Hepatocyte (in vitro differentiated cells): ENCODE measurements at regions not wholly inside any gene's neighbourhood (a gene's known extent, or its start where the extent isn't known, plus 50 kb on each side); places are given as distances from the start of the nearest gene placed in this dataset.

Experiments
- DNase-seq: peaks from one replicate; pipeline ENCODE4 v3.0.0-alpha.2; 2016; ENCODE audit warnings: low spot score
- H2AFZ ChIP-seq: fragments of 200-600 bp; sonication (generic); 2 replicates; pipeline ENCODE4 v1.6.0; 2016; ENCODE audit warnings: antibody characterized with exemption, mild to moderate bottlenecking
- H3K27ac ChIP-seq: fragments of 200-600 bp; sonication (generic); 2 replicates; pipeline ENCODE4 v1.5.1; 2016; ENCODE audit warnings: mild to moderate bottlenecking
- H3K27me3 ChIP-seq: fragments of 200-600 bp; sonication (generic); 2 replicates; pipeline ENCODE4 v1.6.1; 2016
- H3K36me3 ChIP-seq: fragments of 200-600 bp; sonication (generic); replicated peaks from 2 replicates; pipeline ENCODE4 v1.5.1; 2016; ENCODE audit warnings: low read depth; ENCODE audit not compliant: insufficient read depth
- H3K4me1 ChIP-seq: fragments of 200-600 bp; sonication (generic); 2 replicates; pipeline ENCODE4 v1.5.1; 2016; ENCODE audit warnings: mild to moderate bottlenecking, moderate library complexity; ENCODE audit not compliant: insufficient read depth
- H3K4me2 ChIP-seq: fragments of 200-600 bp; sonication (generic); 2 replicates; pipeline ENCODE4 v1.6.0; 2016
- H3K4me3 ChIP-seq: fragments of 200-600 bp; sonication (generic); 2 replicates; pipeline ENCODE4 v1.5.1; 2016; ENCODE audit warnings: mild to moderate bottlenecking
- H3K79me2 ChIP-seq: fragments of 200-600 bp; sonication (generic); 2 replicates; pipeline ENCODE4 v1.6.0; 2017; ENCODE audit warnings: mild to moderate bottlenecking
- H3K9me2 ChIP-seq: fragments of 200-600 bp; sonication (generic); replicated peaks from 2 replicates; pipeline ENCODE4 v1.6.0; 2017; ENCODE audit warnings: mild to moderate bottlenecking; ENCODE audit not compliant: insufficient read depth
- H3K9me3 ChIP-seq: fragments of 200-600 bp; sonication (generic); 2 replicates; pipeline ENCODE4 v1.5.1; 2016; ENCODE audit warnings: low read depth, mild to moderate bottlenecking
- H4K20me1 ChIP-seq: fragments of 200-600 bp; sonication (generic); 2 replicates; pipeline ENCODE4 v1.6.0; 2016; ENCODE audit warnings: mild to moderate bottlenecking; ENCODE audit not compliant: insufficient read depth, poor library complexity, severe bottlenecking
- CTCF ChIP-seq: fragments of 200-600 bp; sonication (generic); IDR thresholded peaks from 2 replicates; pipeline ENCODE4 v1.5.1; 2016; ENCODE audit warnings: antibody characterized with exemption, mild to moderate bottlenecking; ENCODE audit not compliant: poor library complexity
- EZH2 ChIP-seq: fragments of 200-600 bp; sonication (generic); IDR thresholded peaks from 2 replicates; pipeline ENCODE4 v1.6.1; 2016; ENCODE audit warnings: antibody characterized with exemption, mild to moderate bottlenecking, borderline replicate concordance
- EZH2phosphoT487 ChIP-seq: fragments of 200-600 bp; sonication (generic); IDR thresholded peaks from one replicate; pipeline ENCODE4 v1.6.1; 2018; ENCODE audit warnings: antibody characterized with exemption, mild to moderate bottlenecking, low read depth, moderate library complexity; ENCODE audit not compliant: unreplicated experiment, severe bottlenecking
- WGBS: methylation state at CpG from one replicate; pipeline ENCODE4 v1.1.6; 2016; ENCODE audit warnings: low lambda C conversion rate; ENCODE audit errors: missing lambda C conversion rate; 5-methylcytosine and 5-hydroxymethylcytosine counted together

- DNase-seq: no peak
- no peak overlapping the region for H3K4me2 ChIP-seq
- TF ChIP-seq EZH2 (no peak), CTCF (no peak), EZH2phosphoT487 (no peak)
- H3K4me1 ChIP-seq: no peaks in the 10 kb centered on the region
- no peaks in the 10 kb centered on the region for H3K9me2 ChIP-seq
- H3K27me3 ChIP-seq: no peaks in the 10 kb centered on the region
- H3K4me3 ChIP-seq: no peak overlapping the region
- no peaks in the 10 kb centered on the region for H3K79me2 ChIP-seq
- H2AFZ ChIP-seq: no peak overlapping the region
- 42% methylated on average over 2 of the region's 2 CpGs for WGBS
- H3K27ac ChIP-seq: no peak overlapping the region
- no peaks in the 10 kb centered on the region for H4K20me1 ChIP-seq
- no peaks in the 10 kb centered on the region for H3K9me3 ChIP-seq
- H3K36me3 ChIP-seq: no peaks in the 10 kb centered on the region
Measured at GRCh38 chr22:47583959-47584562, 821.6 kb downstream of the TBC1D22A start.

- H3K36me3 ChIP-seq: no peaks in the 10 kb centered on the region
- TF ChIP-seq EZH2phosphoT487: no peak
- no peak for TF ChIP-seq EZH2
- no peak for TF ChIP-seq CTCF
- H3K79me2 ChIP-seq: no peaks in the 10 kb centered on the region
- H2AFZ ChIP-seq: no peak overlapping the region
- no peak overlapping the region for H3K27ac ChIP-seq
- H3K9me2 ChIP-seq: no peaks in the 10 kb centered on the region
- H3K4me2 ChIP-seq: no peak overlapping the region
- H3K27me3 ChIP-seq: no peaks in the 10 kb centered on the region
- no peaks in the 10 kb centered on the region for H3K4me1 ChIP-seq
- no peaks in the 10 kb centered on the region for H4K20me1 ChIP-seq
- DNase-seq: no peak
- WGBS: 21% methylated on average over 1 of the region's 1 CpG
- H3K4me3 ChIP-seq: no peak overlapping the region
- H3K9me3 ChIP-seq: no peaks in the 10 kb centered on the region
Measured at GRCh38 chr22:47582067-47582466, 819.6 kb downstream of the TBC1D22A start.

GRCh38 chr22:47580121-47580520, 817.7 kb downstream of the TBC1D22A start:
- Histone ChIP-seq H3K4me3 (no peak overlapping the region), H3K27me3 (no peaks in the 10 kb centered on the region), H4K20me1 (no peaks in the 10 kb centered on the region), H3K36me3 (no peaks in the 10 kb centered on the region), H3K4me1 (no peaks in the 10 kb centered on the region), H3K27ac (no peak overlapping the region), H3K9me3 (no peaks in the 10 kb centered on the region), H3K9me2 (no peaks in the 10 kb centered on the region), H3K4me2 (no peak overlapping the region), H2AFZ (no peak overlapping the region), H3K79me2 (no peaks in the 10 kb centered on the region)
- TF ChIP-seq CTCF (no peak), EZH2phosphoT487 (no peak), EZH2 (no peak)
- DNase-seq: no peak

- H3K9me2 ChIP-seq: no peaks in the 10 kb centered on the region
- WGBS: 75% methylated on average over 3 of the region's 3 CpGs
- H2AFZ ChIP-seq: no peak overlapping the region
- H3K4me2 ChIP-seq: no peak overlapping the region
- no peaks in the 10 kb centered on the region for H3K79me2 ChIP-seq
- TF ChIP-seq EZH2: no peak
- no peak for TF ChIP-seq EZH2phosphoT487
- TF ChIP-seq CTCF: no peak
- H3K36me3 ChIP-seq: no peaks in the 10 kb centered on the region
- no peaks in the 10 kb centered on the region for H4K20me1 ChIP-seq
- H3K9me3 ChIP-seq: no peaks in the 10 kb centered on the region
- no peaks in the 10 kb centered on the region for H3K4me1 ChIP-seq
- H3K27ac ChIP-seq: no peak overlapping the region
- no peak for DNase-seq
- H3K27me3 ChIP-seq: no peaks in the 10 kb centered on the region
- no peak overlapping the region for H3K4me3 ChIP-seq
Measured at GRCh38 chr22:47576908-47577307, 814.5 kb downstream of the TBC1D22A start.
